Liver (tissue), 3 donors: ENCODE measurements at regions not wholly inside any gene's neighbourhood (a gene's known extent, or its start where the extent isn't known, plus 50 kb on each side); places are given as distances from the start of the nearest gene placed in this dataset.

Source experiments
- ATF3 ChIP-seq: IDR thresholded peaks from 2 replicates; pipeline ENCODE4 v1.6.1; 2016; ENCODE audit warnings: antibody characterized with exemption
- CTCF ChIP-seq: fragments of 150-350 bp; IDR thresholded peaks from 2 replicates; pipeline ENCODE4 v1.5.1; 2017; ENCODE audit warnings: improper control_type of control experiment, low read depth, low read length; ENCODE audit not compliant: missing input control
- GABPA ChIP-seq, 2 donors: IDR thresholded peaks in 1 of 2; conservative IDR thresholded peaks in 1 of 2; 2 replicates each; pipeline ENCODE4 v1.6.1; 2016; ENCODE audit warnings: antibody characterized with exemption in 2 of 2, mild to moderate bottlenecking in 1 of 2, moderate library complexity in 1 of 2
- HNF4A ChIP-seq, 2 donors: conservative IDR thresholded peaks; 2 replicates each; pipeline ENCODE4 v1.6.1; 2016; ENCODE audit warnings: antibody characterized with exemption in 2 of 2, mild to moderate bottlenecking in 2 of 2
- MAX ChIP-seq: IDR thresholded peaks from 2 replicates; pipeline ENCODE4 v1.6.1; 2016; ENCODE audit warnings: antibody characterized with exemption
- NR2F2 ChIP-seq: IDR thresholded peaks from 2 replicates; pipeline ENCODE4 v1.6.1; 2016; ENCODE audit warnings: antibody characterized with exemption
- REST ChIP-seq: IDR thresholded peaks from 2 replicates; pipeline ENCODE4 v1.6.1; 2016; ENCODE audit warnings: antibody characterized with exemption, mild to moderate bottlenecking
- SP1 ChIP-seq: IDR thresholded peaks from 2 replicates; pipeline ENCODE4 v1.6.1; 2018; ENCODE audit warnings: antibody characterized with exemption, mild to moderate bottlenecking
- donor health status: healthy.
- donor health status: healthy.

- TF ChIP-seq CTCF (no peak), GABPA (IDR thresholded peaks at IDR 0.05 in 1 of 2, conservative IDR thresholded peaks at IDR 0.05 in 1 of 2) (no peak), REST (no peak), HNF4A (conservative IDR thresholded peaks at IDR 0.05) (no peak), ATF3 (no peak), NR2F2 (no peak), SP1 (no peak), MAX (no peak)
Measured at GRCh38 chr6:14306151-14306906, 188.8 kb downstream of the CD83 start.
